LNCAP (cell line): ENCODE measurements at regions not wholly inside any gene's neighbourhood (a gene's known extent, or its start where the extent isn't known, plus 50 kb on each side); places are given as distances from the start of the nearest gene placed in this dataset.

Experiments
- CTCF ChIP-seq: fragments of 450-650 bp; IDR thresholded peaks from 2 replicates; pipeline ENCODE4 v1.5.1; 2017; ENCODE audit warnings: mild to moderate bottlenecking

- no peak for TF ChIP-seq CTCF
Observed at GRCh38 chr22:27195494-27195893, 538.1 kb downstream of the MIAT start.

- no peak for TF ChIP-seq CTCF
Observed at GRCh38 chr22:27196606-27197005, 539.2 kb downstream of the MIAT start.

- TF ChIP-seq CTCF: no peak
Observed at GRCh38 chr22:27197052-27197451, 539.7 kb downstream of the MIAT start.

GRCh38 chr22:27197618-27198017 lies 540.2 kb downstream of the MIAT start:
- no peak for TF ChIP-seq CTCF

- TF ChIP-seq CTCF: no peak
Observed at GRCh38 chr22:27198518-27199035, 541.2 kb downstream of the MIAT start.

- TF ChIP-seq CTCF: no peak
Observed at GRCh38 chr22:27199354-27199753, 542.0 kb downstream of the MIAT start.

- no peak for TF ChIP-seq CTCF
Observed at GRCh38 chr22:27201276-27201675, 543.9 kb downstream of the MIAT start.

GRCh38 chr22:27201741-27202140 lies 544.4 kb downstream of the MIAT start:
- TF ChIP-seq CTCF: no peak
